ENCODE measurements at regions not wholly inside any gene's neighbourhood (a gene's known extent, or its start where the extent isn't known, plus 50 kb on each side); places are given as distances from the start of the nearest gene placed in this dataset.

DNA sequence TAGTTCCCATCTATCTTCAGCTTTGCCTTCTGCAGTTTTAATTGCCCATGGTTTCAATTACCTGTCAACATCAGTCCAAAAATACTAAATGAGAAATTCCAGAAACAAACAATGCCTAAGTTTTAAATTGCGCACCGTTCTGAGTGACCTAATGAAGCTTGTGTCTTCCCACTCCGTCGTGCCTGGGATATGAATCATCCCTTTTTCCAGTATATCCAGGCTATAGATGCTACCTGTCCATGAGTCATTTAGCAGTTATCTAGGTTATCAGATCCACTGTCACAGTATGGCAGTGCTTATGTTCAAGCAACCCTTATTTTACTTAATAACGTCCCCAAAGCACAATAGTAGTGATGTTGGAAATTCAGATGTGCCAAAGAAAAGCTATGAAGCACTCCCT, 363.6 kb upstream of the FAM241A start:
- no peak for TF ChIP-seq POLR2A (IDR thresholded peaks at IDR 0.05)
- TF ChIP-seq, protein P1, sequence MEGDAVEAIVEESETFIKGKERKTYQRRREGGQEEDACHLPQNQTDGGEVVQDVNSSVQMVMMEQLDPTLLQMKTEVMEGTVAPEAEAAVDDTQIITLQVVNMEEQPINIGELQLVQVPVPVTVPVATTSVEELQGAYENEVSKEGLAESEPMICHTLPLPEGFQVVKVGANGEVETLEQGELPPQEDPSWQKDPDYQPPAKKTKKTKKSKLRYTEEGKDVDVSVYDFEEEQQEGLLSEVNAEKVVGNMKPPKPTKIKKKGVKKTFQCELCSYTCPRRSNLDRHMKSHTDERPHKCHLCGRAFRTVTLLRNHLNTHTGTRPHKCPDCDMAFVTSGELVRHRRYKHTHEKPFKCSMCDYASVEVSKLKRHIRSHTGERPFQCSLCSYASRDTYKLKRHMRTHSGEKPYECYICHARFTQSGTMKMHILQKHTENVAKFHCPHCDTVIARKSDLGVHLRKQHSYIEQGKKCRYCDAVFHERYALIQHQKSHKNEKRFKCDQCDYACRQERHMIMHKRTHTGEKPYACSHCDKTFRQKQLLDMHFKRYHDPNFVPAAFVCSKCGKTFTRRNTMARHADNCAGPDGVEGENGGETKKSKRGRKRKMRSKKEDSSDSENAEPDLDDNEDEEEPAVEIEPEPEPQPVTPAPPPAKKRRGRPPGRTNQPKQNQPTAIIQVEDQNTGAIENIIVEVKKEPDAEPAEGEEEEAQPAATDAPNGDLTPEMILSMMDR (IDR thresholded peaks at IDR 0.05) = no peak
- WGBS, 4 donors = 64 to 76% (median 72%) methylated on average over 5 of the region's 5 CpGs
- intact Hi-C loops (cut with DNase I) = no loop called here
- Histone ChIP-seq H3K4me3 (no peak overlapping the region), H3K36me3 (replicated peaks in 1 of 2) (no peaks in the 10 kb centered on the region), H3K27ac (no peak overlapping the region), H3K9me3 (replicated peaks in 1 of 3) (no peaks in the 10 kb centered on the region), H3K4me1 (replicated peaks in 1 of 2) (no peaks in the 10 kb centered on the region), H3K27me3 (no peaks in the 10 kb centered on the region)
- DNase-seq = no peak

DNA sequence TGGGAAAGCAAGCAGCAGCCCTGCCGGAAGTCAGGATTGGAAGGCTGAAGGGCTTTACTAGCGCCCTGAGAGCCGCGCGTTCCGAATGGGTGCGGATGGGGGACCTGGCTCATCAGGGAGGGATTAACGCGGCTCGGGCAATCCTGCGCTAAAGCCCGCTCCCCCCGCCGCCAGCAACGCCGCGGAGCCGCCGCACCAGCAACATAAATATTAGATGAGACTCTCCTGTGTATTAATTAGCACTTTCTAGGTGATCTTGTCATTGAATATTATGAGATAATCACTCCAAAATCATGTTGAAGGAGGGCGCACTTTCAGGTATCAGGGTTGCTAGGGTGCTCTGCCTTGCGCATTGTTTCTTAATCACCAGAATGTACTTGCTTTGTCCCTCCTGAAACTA, 357.2 kb upstream of the FAM241A start:
- no peak overlapping the region for H3K4me3 ChIP-seq
- no peak overlapping the region for H3K27ac ChIP-seq
- intact Hi-C loops (cut with DNase I) = no loop called here
- whole genome bisulfite sequencing, 4 donors = 29 to 57% (median 49%) methylated on average over 9 to 21 of the region's 21 CpGs
- no peaks in the 10 kb centered on the region for H3K9me3 ChIP-seq (replicated peaks in 1 of 3)
- no peaks in the 10 kb centered on the region for H3K4me1 ChIP-seq (replicated peaks in 1 of 2)
- H3K27me3 ChIP-seq = no peaks in the 10 kb centered on the region
- H3K36me3 ChIP-seq (replicated peaks in 1 of 2) = no peaks in the 10 kb centered on the region
- no peak for TF ChIP-seq POLR2A (IDR thresholded peaks at IDR 0.05)
- TF ChIP-seq, protein P1 (IDR thresholded peaks at IDR 0.05) = no peak
- DNase-seq = no peak

DNA sequence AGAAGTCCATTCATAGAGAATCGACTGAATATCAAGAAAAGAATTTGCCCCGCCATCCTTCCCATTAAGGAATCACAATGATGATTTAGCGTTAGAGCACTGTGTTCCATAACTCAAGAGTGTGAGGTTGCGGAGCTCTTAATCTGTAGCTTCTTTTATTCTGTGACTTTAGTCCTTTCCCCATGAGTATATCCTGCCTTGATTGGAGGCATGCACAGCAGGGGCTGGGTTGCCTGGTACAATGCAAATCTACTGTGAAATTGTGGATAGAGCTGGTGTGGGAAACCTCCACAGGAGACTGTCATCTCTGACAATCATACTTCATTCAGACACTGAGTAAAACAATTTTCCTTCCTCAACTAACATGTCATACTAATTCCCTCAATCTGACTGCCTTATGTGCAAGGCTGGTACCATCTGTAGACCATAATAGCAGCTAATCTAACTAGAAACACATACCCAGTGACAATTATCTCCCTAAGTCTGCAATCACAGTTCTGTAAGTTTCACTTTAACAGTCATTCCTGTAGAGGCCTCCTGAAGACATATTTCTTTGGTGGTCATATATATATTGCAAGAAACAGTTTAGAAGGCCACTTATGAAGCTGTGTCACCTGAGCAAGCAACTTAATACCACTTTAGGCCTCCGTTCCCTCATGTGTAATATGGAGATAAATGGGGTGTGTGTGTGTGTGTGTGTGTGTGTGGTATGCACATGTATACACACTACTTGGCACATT, 355.2 kb upstream of the FAM241A start:
- H3K9me3 ChIP-seq (replicated peaks in 1 of 3) = no peaks in the 10 kb centered on the region
- H3K4me1 ChIP-seq (replicated peaks in 1 of 2) = no peaks in the 10 kb centered on the region
- intact Hi-C loops (cut with DNase I) = no loop called here
- no peak overlapping the region for H3K4me3 ChIP-seq
- H3K36me3 ChIP-seq (replicated peaks in 1 of 2) = no peaks in the 10 kb centered on the region
- H3K27me3 ChIP-seq = no peaks in the 10 kb centered on the region
- 90 to 96% (median 93%) methylated on average over 5 of the region's 5 CpGs for WGBS, 4 donors
- no peak for DNase-seq
- TF ChIP-seq POLR2A (IDR thresholded peaks at IDR 0.05) = no peak
- TF ChIP-seq, protein P1 (IDR thresholded peaks at IDR 0.05) = no peak
- H3K27ac ChIP-seq = no peak overlapping the region

DNA sequence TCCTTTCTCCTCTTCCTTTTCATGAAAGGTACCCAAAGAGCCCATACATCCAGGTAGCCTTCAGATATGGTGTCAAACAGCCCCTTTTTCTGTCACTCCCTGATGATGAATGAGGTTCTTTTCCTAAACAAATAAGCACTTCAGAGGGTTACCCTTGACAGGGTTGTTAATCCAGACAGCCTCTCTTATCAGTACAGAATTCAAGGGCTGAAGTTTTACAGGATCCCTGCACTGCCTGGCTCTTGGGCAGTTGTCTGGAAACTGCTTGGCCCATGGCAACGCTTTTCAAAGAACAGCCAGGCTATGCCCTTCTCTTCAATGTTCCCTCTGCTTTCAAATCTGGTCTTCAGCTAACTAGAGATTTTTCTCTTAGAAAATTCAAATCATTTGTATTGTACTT, 352.6 kb upstream of the FAM241A start:
- H3K27ac ChIP-seq = no peak overlapping the region
- intact Hi-C loops (cut with DNase I) = no loop called here
- DNase-seq = no peak
- no peaks in the 10 kb centered on the region for H3K4me1 ChIP-seq (replicated peaks in 1 of 2)
- TF ChIP-seq POLR2A (IDR thresholded peaks at IDR 0.05) = no peak
- TF ChIP-seq, protein P1 (IDR thresholded peaks at IDR 0.05) = no peak
- WGBS, 4 donors = 30 to 60% (median 47%) methylated on average over 1 of the region's 1 CpG
- H3K27me3 ChIP-seq = no peaks in the 10 kb centered on the region
- no peak overlapping the region for H3K4me3 ChIP-seq
- no peaks in the 10 kb centered on the region for H3K9me3 ChIP-seq (replicated peaks in 1 of 3)
- no peaks in the 10 kb centered on the region for H3K36me3 ChIP-seq (replicated peaks in 1 of 2)
